Liver (tissue), 3 donors: ENCODE measurements at regions not wholly inside any gene's neighbourhood (a gene's known extent, or its start where the extent isn't known, plus 50 kb on each side); places are given as distances from the start of the nearest gene placed in this dataset.

ENCODE experiments used
- ATF3 ChIP-seq: IDR thresholded peaks from 2 replicates; pipeline ENCODE4 v1.6.1; 2016; ENCODE audit warnings: antibody characterized with exemption
- CTCF ChIP-seq: fragments of 150-350 bp; IDR thresholded peaks from 2 replicates; pipeline ENCODE4 v1.5.1; 2017; ENCODE audit warnings: improper control_type of control experiment, low read depth, low read length; ENCODE audit not compliant: missing input control
- EGR1 ChIP-seq, 2 donors: IDR thresholded peaks; 2 replicates each; pipeline ENCODE4 v1.6.1; 2016 to 2018; ENCODE audit warnings: antibody characterized with exemption in 2 of 2, low read depth in 2 of 2
- FOXA1 ChIP-seq: IDR thresholded peaks from 2 replicates; pipeline ENCODE4 v1.6.1; 2016; ENCODE audit warnings: antibody characterized with exemption
- GABPA ChIP-seq, 2 donors: IDR thresholded peaks in 1 of 2; conservative IDR thresholded peaks in 1 of 2; 2 replicates each; pipeline ENCODE4 v1.6.1; 2016; ENCODE audit warnings: antibody characterized with exemption in 2 of 2, mild to moderate bottlenecking in 1 of 2, moderate library complexity in 1 of 2
- HNF4A ChIP-seq, 2 donors: conservative IDR thresholded peaks; 2 replicates each; pipeline ENCODE4 v1.6.1; 2016; ENCODE audit warnings: antibody characterized with exemption in 2 of 2, mild to moderate bottlenecking in 2 of 2
- HNF4G ChIP-seq: IDR thresholded peaks from 2 replicates; pipeline ENCODE4 v1.6.1; 2016; ENCODE audit warnings: antibody characterized with exemption
- MAX ChIP-seq: IDR thresholded peaks from 2 replicates; pipeline ENCODE4 v1.6.1; 2016; ENCODE audit warnings: antibody characterized with exemption
- RAD21 ChIP-seq, 2 donors: IDR thresholded peaks; 2 replicates each; pipeline ENCODE4 v1.6.1; 2016; ENCODE audit warnings: antibody characterized with exemption in 2 of 2, mild to moderate bottlenecking in 2 of 2
- REST ChIP-seq: IDR thresholded peaks from 2 replicates; pipeline ENCODE4 v1.6.1; 2016; ENCODE audit warnings: antibody characterized with exemption, mild to moderate bottlenecking
- SP1 ChIP-seq: IDR thresholded peaks from 2 replicates; pipeline ENCODE4 v1.6.1; 2018; ENCODE audit warnings: antibody characterized with exemption, mild to moderate bottlenecking
- TAF1 ChIP-seq: conservative IDR thresholded peaks from 2 replicates; pipeline ENCODE4 v1.6.1; 2016; ENCODE audit warnings: antibody characterized with exemption, mild to moderate bottlenecking
- YY1 ChIP-seq: IDR thresholded peaks from 2 replicates; pipeline ENCODE4 v1.6.1; 2016; ENCODE audit warnings: antibody characterized with exemption, mild to moderate bottlenecking
- donor health status: healthy.
- donor health status: healthy.

- TF ChIP-seq CTCF (no peak), SP1 (no peak), EGR1 (IDR thresholded peaks at IDR 0.05; ENCODE audit: low read depth in 2 of 2) (no peak), YY1 (no peak), TAF1 (no peak), MAX (no peak), HNF4G (no peak), HNF4A (conservative IDR thresholded peaks at IDR 0.05) (no peak), RAD21 (IDR thresholded peaks at IDR 0.05) (no peak), REST (no peak), ATF3 (no peak), FOXA1 (no peak), GABPA (IDR thresholded peaks at IDR 0.05 in 1 of 2, conservative IDR thresholded peaks at IDR 0.05 in 1 of 2) (no peak)
Observed at GRCh38 chr12:71269281-71269598, 111.4 kb upstream of the TSPAN8 start.
